HG02970 (cell line): ENCODE measurements at regions not wholly inside any gene's neighbourhood (a gene's known extent, or its start where the extent isn't known, plus 50 kb on each side); places are given as distances from the start of the nearest gene placed in this dataset.
A peak's percentile ranks its signal among the peaks of the same experiment; 100 is the strongest.
"Not testable (repeated sequence)": the region's sequence is repeated elsewhere in the genome, so short reads cannot be mapped to it uniquely, and the experiment has no call there.

Experiments used
- ATAC-seq: cut with Tn5 transposase; IDR thresholded peaks from one replicate; pipeline ENCODE4 v1.9.1; 2021; ENCODE audit warnings: mild to moderate bottlenecking, moderate library complexity, moderate number of reproducible peaks; ENCODE audit not compliant: unreplicated experiment, low FRiP score

DNA sequence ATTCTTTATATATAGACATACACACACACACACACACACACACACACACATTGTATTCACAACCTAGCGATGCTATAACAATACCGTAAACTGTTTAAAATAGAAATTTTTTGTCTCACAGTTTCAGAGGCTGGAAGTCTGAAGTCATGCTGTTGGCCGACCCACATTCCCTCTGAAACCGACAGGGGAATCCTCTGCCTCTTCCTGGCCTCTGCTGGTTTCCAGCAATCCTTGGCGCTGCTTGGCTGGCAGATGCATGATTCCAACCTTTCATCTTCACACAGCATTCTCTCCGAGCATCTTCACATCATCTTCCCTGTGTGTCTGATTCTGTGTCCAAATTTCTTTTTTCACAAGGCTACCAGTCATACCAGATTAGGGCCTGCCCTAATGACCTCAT is 94.8 kb downstream of the CCDC71L start:
- no peak for ATAC-seq

- ATAC-seq = no peak
These were observed 95.5 kb downstream of the CCDC71L start for GRCh38 chr7:106565428-106565827.

DNA sequence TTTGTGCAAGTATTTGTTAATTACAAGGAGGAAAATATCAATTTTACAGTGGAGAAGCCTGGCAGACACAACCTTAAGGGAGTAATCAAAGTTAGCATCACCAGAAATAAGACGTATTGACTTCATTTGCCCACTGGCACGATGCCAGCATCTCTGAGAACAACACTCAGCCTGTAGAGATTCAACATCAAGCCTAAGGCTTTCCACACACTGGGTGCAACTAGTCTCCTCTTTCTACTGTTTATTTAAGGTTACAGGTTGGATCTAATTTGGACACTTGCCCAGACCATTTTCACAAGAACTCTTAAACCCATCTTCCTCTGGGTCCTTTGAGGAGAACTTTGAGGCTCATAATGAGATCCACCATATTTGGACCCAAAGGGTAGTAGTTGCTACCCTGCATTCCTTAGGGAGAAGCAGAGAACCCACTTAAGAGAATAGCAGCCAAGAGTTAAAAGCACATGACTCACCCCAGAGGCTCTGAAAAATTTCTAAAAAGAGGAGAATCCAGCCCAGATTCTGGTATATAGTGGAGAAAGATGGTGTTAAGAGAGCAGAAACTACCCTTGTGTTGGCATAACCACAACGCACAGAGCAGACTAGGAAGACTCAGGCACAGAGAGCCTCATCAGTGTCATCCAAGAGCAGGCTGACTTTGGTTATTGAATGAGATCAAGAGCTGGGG is 97.3 kb downstream of the CCDC71L start:
- no peak for ATAC-seq

DNA sequence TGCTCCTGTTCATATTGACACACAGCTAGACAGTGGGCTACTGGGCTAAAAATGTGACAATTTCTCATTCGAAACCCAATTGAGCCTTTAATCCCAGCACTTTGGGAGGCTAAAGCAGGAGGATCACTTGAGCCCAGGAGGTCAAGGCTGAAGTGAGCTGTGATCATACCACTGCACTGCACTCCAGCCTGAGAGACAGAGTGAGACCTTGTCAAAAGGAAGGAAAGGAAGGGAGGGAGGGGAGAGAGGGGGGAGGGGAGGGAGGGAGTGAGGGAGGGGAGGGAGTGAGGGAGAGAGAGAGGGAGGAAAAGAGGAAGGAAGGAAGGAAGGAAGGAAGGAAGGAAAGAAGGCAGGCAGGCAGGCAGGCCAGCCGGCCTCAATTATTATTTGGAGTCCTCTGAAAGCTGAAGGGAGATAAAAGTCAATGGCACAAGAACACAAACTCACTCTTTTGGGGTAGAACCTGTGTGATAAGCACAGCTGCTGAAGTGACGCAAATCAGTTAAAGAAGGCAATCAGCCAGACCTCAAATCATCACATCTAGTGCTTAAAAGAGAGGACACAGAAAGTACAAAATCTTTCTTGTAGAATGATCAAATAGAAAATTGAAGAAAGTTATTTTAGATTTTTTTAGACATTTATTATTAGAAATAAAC is 98.1 kb downstream of the CCDC71L start:
- no peak for ATAC-seq

DNA sequence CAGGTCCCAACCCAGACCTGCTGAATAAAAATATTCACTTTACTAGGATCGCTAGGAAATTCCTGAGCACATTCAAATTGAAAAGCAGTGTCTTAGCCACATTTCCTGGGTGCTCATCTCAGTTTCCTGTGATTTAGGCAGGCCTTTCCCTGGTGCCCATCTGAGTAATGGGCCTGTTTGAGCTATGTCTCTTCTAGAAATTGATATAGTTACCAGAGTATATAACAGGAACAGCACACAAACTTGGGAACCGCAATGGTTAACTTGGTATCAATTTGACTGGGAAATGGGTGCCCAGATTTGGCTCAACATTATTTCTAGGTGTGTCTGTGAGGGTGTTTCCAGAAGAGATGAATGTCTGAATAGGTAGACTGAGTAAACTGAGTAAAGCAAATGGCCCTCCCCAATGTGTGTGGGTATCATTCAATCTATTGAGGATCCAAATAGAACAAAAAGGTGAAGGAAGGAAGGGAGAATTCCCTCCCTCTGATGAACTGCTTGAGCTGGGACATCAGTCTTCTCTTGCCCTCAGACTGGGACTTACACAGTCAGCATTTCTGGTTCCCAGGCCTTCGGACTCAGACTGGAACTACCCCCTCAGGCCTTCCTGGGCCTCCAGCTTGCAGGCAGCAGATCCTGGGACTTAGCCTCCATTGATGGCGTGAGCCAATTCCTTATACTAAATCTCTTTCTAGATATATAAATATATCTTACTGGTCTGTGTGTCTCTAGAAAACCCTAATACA is 99.1 kb downstream of the CCDC71L start:
- no peak for ATAC-seq

GRCh38 chr7:106561151-106561550 is 99.8 kb downstream of the CCDC71L start:
- no peak for ATAC-seq

DNA sequence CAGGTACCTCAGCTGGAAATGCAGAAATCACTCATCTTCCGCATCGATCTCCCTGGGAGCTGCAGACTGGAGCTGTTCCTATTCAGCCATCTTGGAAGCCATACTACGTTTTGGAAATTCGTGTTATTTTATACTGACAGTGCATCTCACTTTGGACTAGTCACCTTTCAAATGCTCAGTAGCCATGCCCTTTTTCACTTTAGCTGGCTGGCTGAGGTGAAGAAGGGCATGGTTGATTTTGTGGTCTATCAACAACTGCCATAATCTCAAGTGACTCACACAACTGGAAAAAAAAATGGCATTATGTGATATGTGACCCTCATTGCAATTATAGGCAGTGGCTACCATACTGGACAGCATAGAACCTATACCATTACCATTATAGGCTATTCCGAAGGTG is 100.5 kb downstream of the CCDC71L start:
- ATAC-seq = no peak

- not testable (repeated sequence) for ATAC-seq
These were observed 104.7 kb downstream of the CCDC71L start for GRCh38 chr7:106556244-106556643.

GRCh38 chr7:106554623-106555022 is 106.3 kb downstream of the CCDC71L start:
- not testable (repeated sequence) for ATAC-seq

- no peak for ATAC-seq
These were observed 107.5 kb downstream of the CCDC71L start for GRCh38 chr7:106553446-106553836.

GRCh38 chr7:106552645-106553445 is 108.1 kb downstream of the CCDC71L start:
- ATAC-seq = peak; percentile 96

GRCh38 chr7:106551936-106552335 is 109.0 kb downstream of the CCDC71L start:
- ATAC-seq = no peak

DNA sequence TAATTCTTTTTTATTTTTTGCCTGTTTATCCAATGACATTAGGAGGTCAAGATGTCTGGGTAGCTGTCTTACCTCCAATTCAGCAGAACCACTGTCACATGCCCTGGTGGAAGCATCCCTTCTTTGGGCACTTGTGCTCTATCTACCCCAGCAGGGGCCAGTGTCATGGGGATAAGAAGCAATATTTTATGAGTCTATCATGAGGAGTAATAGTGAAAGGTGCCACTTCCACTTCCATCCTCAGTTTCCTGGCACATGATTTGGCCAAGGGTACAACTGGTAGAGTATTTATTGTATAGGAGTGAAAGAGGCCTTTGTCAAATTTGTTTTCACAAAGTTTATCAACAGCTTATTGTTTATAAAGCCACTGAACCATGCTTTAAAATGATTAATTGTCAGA is 112.5 kb downstream of the CCDC71L start:
- ATAC-seq = no peak

- no peak for ATAC-seq
These were observed 115.7 kb downstream of the CCDC71L start for GRCh38 chr7:106545275-106545674.

DNA sequence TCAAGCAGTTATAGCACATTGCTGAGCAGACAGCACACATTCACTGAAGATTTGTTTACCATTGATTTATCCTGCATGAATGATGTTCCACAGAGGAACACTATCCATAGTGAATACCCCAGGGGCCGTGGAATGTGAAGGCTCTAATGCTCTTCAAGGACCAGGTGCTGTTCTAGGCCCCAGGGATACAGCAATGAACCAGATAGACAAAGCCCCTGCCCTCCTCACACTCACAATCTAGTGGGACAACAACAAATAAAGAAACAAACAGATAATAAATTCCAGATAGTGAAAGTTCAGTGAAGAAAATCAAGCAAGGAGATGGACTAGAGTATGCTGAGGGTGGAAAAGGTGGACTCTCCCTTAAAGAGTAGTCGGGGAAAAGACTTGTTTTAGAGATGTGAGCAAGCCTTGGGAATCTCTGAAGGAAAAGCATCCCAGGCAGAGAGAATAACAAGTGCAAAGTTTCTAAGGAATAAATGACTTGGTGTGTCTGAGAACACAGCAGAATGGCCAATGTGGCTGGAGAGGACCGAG is 117.7 kb downstream of the CCDC71L start:
- ATAC-seq = no peak

GRCh38 chr7:106542550-106543220 is 118.3 kb downstream of the CCDC71L start:
- ATAC-seq = no peak

- ATAC-seq = no peak
These were observed 122.3 kb downstream of the CCDC71L start for GRCh38 chr7:106538638-106539037.

- no peak for ATAC-seq
These were observed 123.8 kb downstream of the CCDC71L start for GRCh38 chr7:106537119-106537518.

- no peak for ATAC-seq
These were observed 124.9 kb downstream of the CCDC71L start for GRCh38 chr7:106536079-106536478.
